Thoracic aorta (tissue), 2 donors: ENCODE measurements at regions not wholly inside any gene's neighbourhood (a gene's known extent, or its start where the extent isn't known, plus 50 kb on each side); places are given as distances from the start of the nearest gene placed in this dataset.

Experiments used
- ATAC-seq: fragments of 150-250 bp; one replicate; pipeline ENCODE4 v1.8.0; 2017; ENCODE audit warnings: low read depth; ENCODE audit not compliant: insufficient number of reproducible peaks, low FRiP score
- DNase-seq: peaks from one replicate; pipeline ENCODE4 v3.0.0-alpha.2; 2020; ENCODE audit warnings: low spot score
- H3K27ac ChIP-seq, 2 donors: fragments of 200-600 bp; sonication (generic); 1 replicate in 1 of 2; 2 replicates in 1 of 2; pipeline ENCODE4 v1.5.1; 2016; ENCODE audit warnings: mild to moderate bottlenecking in 2 of 2, moderate library complexity in 2 of 2
- H3K27me3 ChIP-seq: fragments of 200-600 bp; sonication (generic); replicated peaks from 2 replicates; pipeline ENCODE4 v1.6.0; 2016; ENCODE audit warnings: mild to moderate bottlenecking; ENCODE audit not compliant: insufficient read depth
- H3K36me3 ChIP-seq: fragments of 200-600 bp; sonication (generic); one replicate; pipeline ENCODE4 v1.5.1; 2016
- H3K4me1 ChIP-seq, 2 donors: fragments of 200-600 bp; sonication (generic); 1 replicate in 1 of 2; 2 replicates in 1 of 2; pipeline versions ENCODE4 v1.5.1 to v1.6.0; 2016; ENCODE audit warnings: low read depth in 2 of 2, mild to moderate bottlenecking in 1 of 2; ENCODE audit not compliant: control insufficient read depth in 1 of 2
- H3K4me3 ChIP-seq: fragments of 200-600 bp; sonication (generic); 2 replicates; pipeline ENCODE4 v1.5.1; 2016; ENCODE audit warnings: mild to moderate bottlenecking
- H3K9me3 ChIP-seq: fragments of 200-600 bp; sonication (generic); 2 replicates; pipeline ENCODE4 v1.5.1; 2016
- TF ChIP-seq, protein P1 (sequence below): fragments of 200-600 bp; sonication (generic); IDR thresholded peaks from one replicate; pipeline ENCODE4 v1.5.1; 2019; ENCODE audit warnings: antibody characterized with exemption

DNA sequence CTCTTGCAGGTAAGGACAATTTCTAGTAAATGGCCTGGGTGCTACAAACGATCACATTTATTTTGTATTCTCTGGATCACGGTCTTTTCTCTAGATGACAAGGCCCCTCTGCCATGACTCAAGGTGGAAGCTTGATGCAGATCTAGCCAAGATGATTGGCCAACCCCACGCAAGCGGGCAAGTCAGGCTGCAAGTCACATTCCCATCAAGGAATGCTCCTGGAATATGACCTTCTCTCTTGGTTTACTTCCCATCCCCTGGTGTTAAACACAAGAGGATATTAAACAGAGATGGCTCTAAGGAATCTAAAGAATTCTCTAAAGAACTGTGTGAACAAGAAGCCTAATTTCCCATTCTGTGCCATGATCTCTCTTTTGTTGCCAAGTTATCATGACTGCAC lies 97.3 kb upstream of the SERPINE2 start:
- H3K4me3 ChIP-seq, result no peak overlapping the region
- ATAC-seq, result no peak
- no peaks in the 10 kb centered on the region for H3K9me3 ChIP-seq
- no peaks in the 10 kb centered on the region for H3K36me3 ChIP-seq
- H3K27ac ChIP-seq, result no peak overlapping the region
- no peaks in the 10 kb centered on the region for H3K4me1 ChIP-seq
- DNase-seq, result no peak
- no peaks in the 10 kb centered on the region for H3K27me3 ChIP-seq
- TF ChIP-seq, protein P1, sequence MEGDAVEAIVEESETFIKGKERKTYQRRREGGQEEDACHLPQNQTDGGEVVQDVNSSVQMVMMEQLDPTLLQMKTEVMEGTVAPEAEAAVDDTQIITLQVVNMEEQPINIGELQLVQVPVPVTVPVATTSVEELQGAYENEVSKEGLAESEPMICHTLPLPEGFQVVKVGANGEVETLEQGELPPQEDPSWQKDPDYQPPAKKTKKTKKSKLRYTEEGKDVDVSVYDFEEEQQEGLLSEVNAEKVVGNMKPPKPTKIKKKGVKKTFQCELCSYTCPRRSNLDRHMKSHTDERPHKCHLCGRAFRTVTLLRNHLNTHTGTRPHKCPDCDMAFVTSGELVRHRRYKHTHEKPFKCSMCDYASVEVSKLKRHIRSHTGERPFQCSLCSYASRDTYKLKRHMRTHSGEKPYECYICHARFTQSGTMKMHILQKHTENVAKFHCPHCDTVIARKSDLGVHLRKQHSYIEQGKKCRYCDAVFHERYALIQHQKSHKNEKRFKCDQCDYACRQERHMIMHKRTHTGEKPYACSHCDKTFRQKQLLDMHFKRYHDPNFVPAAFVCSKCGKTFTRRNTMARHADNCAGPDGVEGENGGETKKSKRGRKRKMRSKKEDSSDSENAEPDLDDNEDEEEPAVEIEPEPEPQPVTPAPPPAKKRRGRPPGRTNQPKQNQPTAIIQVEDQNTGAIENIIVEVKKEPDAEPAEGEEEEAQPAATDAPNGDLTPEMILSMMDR, result no peak

- TF ChIP-seq, protein P1, result no peak
- no peaks in the 10 kb centered on the region for H3K4me1 ChIP-seq
- no peaks in the 10 kb centered on the region for H3K36me3 ChIP-seq
- no peaks in the 10 kb centered on the region for H3K27me3 ChIP-seq
- no peaks in the 10 kb centered on the region for H3K9me3 ChIP-seq
- H3K27ac ChIP-seq, result no peak overlapping the region
- no peak for DNase-seq
- H3K4me3 ChIP-seq, result no peak overlapping the region
- no peak for ATAC-seq
Observed at GRCh38 chr2:224135881-224136280, 96.8 kb upstream of the SERPINE2 start.

GRCh38 chr2:224134003-224134734 lies 95.1 kb upstream of the SERPINE2 start:
- DNase-seq (no peak), ATAC-seq (no peak)
- Histone ChIP-seq H3K9me3 (no peaks in the 10 kb centered on the region), H3K4me1 (no peaks in the 10 kb centered on the region), H3K4me3 (no peak overlapping the region), H3K27ac (no peak overlapping the region), H3K36me3 (no peaks in the 10 kb centered on the region), H3K27me3 (no peaks in the 10 kb centered on the region)
- TF ChIP-seq, protein P1, result no peak

- TF ChIP-seq, protein P1, result no peak
- DNase-seq, result no peak
- Histone ChIP-seq H3K36me3 (no peaks in the 10 kb centered on the region), H3K27me3 (no peaks in the 10 kb centered on the region), H3K4me1 (no peaks in the 10 kb centered on the region), H3K4me3 (no peak overlapping the region), H3K9me3 (no peaks in the 10 kb centered on the region), H3K27ac (no peak overlapping the region)
- ATAC-seq, result no peak
Observed at GRCh38 chr2:224133387-224133786, 94.3 kb upstream of the SERPINE2 start.

DNA sequence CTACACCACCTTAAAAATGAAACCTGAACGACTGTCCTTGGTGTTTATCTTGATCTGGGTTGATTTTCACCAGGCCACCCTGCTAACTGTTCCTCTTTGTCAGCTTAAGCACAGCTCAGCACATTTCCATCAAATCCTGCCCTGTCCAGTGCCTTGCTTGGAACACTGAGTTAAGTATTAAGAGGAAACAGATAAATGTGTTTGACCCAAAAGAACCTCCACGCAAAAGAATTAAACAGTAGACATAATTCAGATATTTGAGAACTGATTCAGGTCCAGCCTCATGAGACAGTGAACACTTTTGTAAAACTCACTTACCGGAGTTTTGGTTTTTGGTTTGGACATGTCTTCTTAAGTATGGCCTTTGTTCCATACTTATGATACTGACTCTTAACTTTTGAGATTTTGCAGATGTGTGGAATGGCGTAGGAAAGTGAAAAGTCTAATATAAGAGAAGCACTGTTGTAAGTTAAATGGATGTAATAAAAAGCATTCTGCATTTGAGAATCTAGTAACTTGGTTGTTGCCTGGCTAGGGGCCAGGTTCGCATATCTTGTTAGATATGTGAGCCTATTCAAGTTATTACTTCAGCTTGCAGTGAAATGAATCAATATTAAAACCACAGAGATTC lies 88.9 kb upstream of the SERPINE2 start:
- Histone ChIP-seq H3K4me1 (no peaks in the 10 kb centered on the region), H3K4me3 (no peak overlapping the region), H3K27me3 (no peaks in the 10 kb centered on the region), H3K27ac (no peak overlapping the region), H3K36me3 (no peaks in the 10 kb centered on the region), H3K9me3 (no peaks in the 10 kb centered on the region)
- no peak for ATAC-seq
- TF ChIP-seq, protein P1, result no peak
- no peak for DNase-seq
